CD14-positive monocyte (primary cell): ENCODE measurements at regions not wholly inside any gene's neighbourhood (a gene's known extent, or its start where the extent isn't known, plus 50 kb on each side); places are given as distances from the start of the nearest gene placed in this dataset.

Source experiments
- DNase-seq, 3 donors: peaks; one replicate each; pipeline ENCODE4 v3.0.0-alpha.2; 2011 to 2022
- H2AFZ ChIP-seq: 2 replicates; pipeline ENCODE4 v1.6.0; 2012; ENCODE audit warnings: mild to moderate bottlenecking, low read depth, low read length, inconsistent platforms; ENCODE audit not compliant: insufficient read depth, poor library complexity, severe bottlenecking
- H3K27ac ChIP-seq, 2 donors: 1 replicate in 1 of 2; 2 replicates in 1 of 2; pipeline ENCODE4 v1.5.1; 2012 to 2013; ENCODE audit warnings: low read length in 2 of 2, control low read depth in 1 of 2, inconsistent platforms in 1 of 2, low read depth in 1 of 2, mild to moderate bottlenecking in 1 of 2
- H3K27me3 ChIP-seq, 2 donors: one replicate each; pipeline versions ENCODE4 v1.6.0 to v1.6.1; 2011 to 2013; ENCODE audit warnings: low read length in 2 of 2; ENCODE audit not compliant: control insufficient read depth in 2 of 2, insufficient read depth in 2 of 2
- H3K36me3 ChIP-seq, 2 donors: replicated peaks in 1 of 2; 1 replicate in 1 of 2; 2 replicates in 1 of 2; pipeline versions ENCODE4 v1.5.1 to v1.6.1; 2012 to 2013; ENCODE audit warnings: low read length in 2 of 2, control low read depth in 1 of 2, inconsistent platforms in 1 of 2, mild to moderate bottlenecking in 1 of 2; ENCODE audit not compliant: insufficient read depth in 2 of 2, control insufficient read depth in 1 of 2
- H3K4me1 ChIP-seq, 2 donors: 1 replicate in 1 of 2; 2 replicates in 1 of 2; pipeline versions ENCODE4 v1.5.1 to v1.6.1; 2012 to 2013; ENCODE audit warnings: low read length in 2 of 2, control low read depth in 1 of 2, inconsistent platforms in 1 of 2, mild to moderate bottlenecking in 1 of 2, moderate library complexity in 1 of 2; ENCODE audit not compliant: insufficient read depth in 2 of 2, control insufficient read depth in 1 of 2
- H3K4me2 ChIP-seq: replicated peaks from 2 replicates; pipeline ENCODE3; 2012; ENCODE audit warnings: low read length, moderate library complexity, mild to moderate bottlenecking; ENCODE audit not compliant: poor library complexity, severe bottlenecking; ENCODE audit errors: extremely low read depth
- H3K4me3 ChIP-seq, 3 experiments: fragments of 200-600 bp in 1 of 3; sonication (generic) in 1 of 3; replicated peaks in 1 of 3; 1 replicate in 2 of 3; 2 replicates in 1 of 3; pipeline ENCODE4 v1.5.1; 2011 to 2013; ENCODE audit warnings: low read length in 3 of 3, mild to moderate bottlenecking in 3 of 3, control low read depth in 2 of 3, low read depth in 2 of 3, inconsistent platforms in 1 of 3, moderate library complexity in 1 of 3
- H3K79me2 ChIP-seq: 2 replicates; pipeline ENCODE4 v1.6.0; 2012; ENCODE audit warnings: mild to moderate bottlenecking, control low read depth, inconsistent platforms, low read length, moderate library complexity; ENCODE audit not compliant: insufficient read depth
- H3K9ac ChIP-seq: 2 replicates; pipeline ENCODE4 v1.6.0; 2017; ENCODE audit warnings: low read length, mild to moderate bottlenecking; ENCODE audit not compliant: insufficient read depth, poor library complexity, severe bottlenecking
- H3K9me3 ChIP-seq, 2 donors: replicated peaks in 1 of 2; 1 replicate in 1 of 2; 2 replicates in 1 of 2; pipeline versions ENCODE4 v1.5.1 to v1.6.1; 2012 to 2013; ENCODE audit warnings: low read length in 2 of 2, control low read depth in 1 of 2; ENCODE audit not compliant: control insufficient read depth in 1 of 2, insufficient read depth in 1 of 2
- H4K20me1 ChIP-seq: 2 replicates; pipeline ENCODE4 v1.6.0; 2012; ENCODE audit warnings: mild to moderate bottlenecking, low read length, control low read depth, moderate library complexity; ENCODE audit not compliant: insufficient read depth
- H3K27ac Mint-ChIP-seq, 7 donors: one replicate each; pipeline ENCODE4 v1.8.0; 2020; ENCODE audit warnings: mild to moderate bottlenecking in 7 of 7, mixed read lengths in 7 of 7, moderate library complexity in 6 of 7, inconsistent platforms in 2 of 7
- H3K27me3 Mint-ChIP-seq, 3 donors: one replicate each; pipeline ENCODE4 v1.8.0; 2021 to 2022; ENCODE audit warnings: low read depth in 3 of 3, mild to moderate bottlenecking in 3 of 3, mixed read lengths in 3 of 3, moderate library complexity in 3 of 3, inconsistent platforms in 1 of 3
- H3K36me3 Mint-ChIP-seq, 2 donors: one replicate each; pipeline ENCODE4 v1.8.0; 2020; ENCODE audit warnings: mixed read lengths in 2 of 2, inconsistent platforms in 1 of 2, mild to moderate bottlenecking in 1 of 2
- H3K4me1 Mint-ChIP-seq: one replicate; pipeline ENCODE4 v1.8.0; 2020; ENCODE audit warnings: mild to moderate bottlenecking, mixed read lengths
- H3K4me3 Mint-ChIP-seq, 2 donors: one replicate each; pipeline ENCODE4 v1.8.0; 2020; ENCODE audit warnings: mild to moderate bottlenecking in 2 of 2, mixed read lengths in 2 of 2, moderate library complexity in 1 of 2
- H3K9me3 Mint-ChIP-seq, 7 donors: one replicate each; pipeline ENCODE4 v1.8.0; 2020 to 2022; ENCODE audit warnings: mixed read lengths in 7 of 7, mild to moderate bottlenecking in 6 of 7, moderate library complexity in 6 of 7, inconsistent platforms in 2 of 7
- WGBS: methylation state at CpG from one replicate; pipeline ENCODE4 v1.1.5; 2013; ENCODE audit warnings: missing lambda C conversion rate; ENCODE audit not compliant: insufficient coverage; 5-methylcytosine and 5-hydroxymethylcytosine counted together
- intact Hi-C, 2 donors: fragments of 100-400 bp; cut with micrococcal nuclease; formaldehyde crosslinking; loops; one replicate each; pipeline versions ENCODE4 v1.15.0 to v1.15.1; 2023
- TF ChIP-seq, protein P1 (sequence below): fragments of 200-600 bp; IDR thresholded peaks from one replicate; pipeline ENCODE4 v1.8.0; 2022; ENCODE audit warnings: antibody characterized with exemption, mild to moderate bottlenecking

DNA sequence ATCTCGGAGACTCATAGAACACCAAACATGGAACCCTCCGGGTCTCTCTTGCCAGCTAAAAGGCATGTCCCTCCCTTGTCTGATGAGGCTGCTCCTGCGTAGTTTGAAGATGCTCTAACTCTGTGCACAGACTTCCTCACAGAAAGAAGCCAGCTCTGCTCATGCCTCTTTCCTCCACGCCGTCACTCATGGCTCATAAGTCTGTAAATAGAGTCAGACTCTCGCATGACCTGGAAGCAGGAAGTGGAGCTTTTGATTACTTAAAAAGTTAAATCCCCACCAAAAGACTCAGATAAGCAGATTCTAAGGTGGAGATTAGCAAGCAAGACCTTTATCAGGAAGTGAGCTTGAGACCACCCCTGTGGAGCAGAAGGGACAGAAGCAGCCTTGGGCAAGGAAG, 171.6 kb downstream of the TRIM33 start:
- no peak overlapping the region for H3K4me2 ChIP-seq
- no peaks in the 10 kb centered on the region for H3K36me3 ChIP-seq
- H3K27me3 ChIP-seq = no peaks in the 10 kb centered on the region
- peaks cover 0 to 2% (median 0%) of the 10 kb centered on the region in 7 donors for H3K9me3 Mint-ChIP-seq
- intact Hi-C loops = no loop called here
- H3K4me3 ChIP-seq = no peak overlapping the region
- no peaks in the 10 kb centered on the region for H3K36me3 Mint-ChIP-seq
- H2AFZ ChIP-seq = peak overlapping the region; percentile 21
- H3K79me2 ChIP-seq = no peaks in the 10 kb centered on the region
- H3K9me3 ChIP-seq = no peaks in the 10 kb centered on the region
- H3K27ac ChIP-seq = no peak overlapping the region
- TF ChIP-seq, protein P1, sequence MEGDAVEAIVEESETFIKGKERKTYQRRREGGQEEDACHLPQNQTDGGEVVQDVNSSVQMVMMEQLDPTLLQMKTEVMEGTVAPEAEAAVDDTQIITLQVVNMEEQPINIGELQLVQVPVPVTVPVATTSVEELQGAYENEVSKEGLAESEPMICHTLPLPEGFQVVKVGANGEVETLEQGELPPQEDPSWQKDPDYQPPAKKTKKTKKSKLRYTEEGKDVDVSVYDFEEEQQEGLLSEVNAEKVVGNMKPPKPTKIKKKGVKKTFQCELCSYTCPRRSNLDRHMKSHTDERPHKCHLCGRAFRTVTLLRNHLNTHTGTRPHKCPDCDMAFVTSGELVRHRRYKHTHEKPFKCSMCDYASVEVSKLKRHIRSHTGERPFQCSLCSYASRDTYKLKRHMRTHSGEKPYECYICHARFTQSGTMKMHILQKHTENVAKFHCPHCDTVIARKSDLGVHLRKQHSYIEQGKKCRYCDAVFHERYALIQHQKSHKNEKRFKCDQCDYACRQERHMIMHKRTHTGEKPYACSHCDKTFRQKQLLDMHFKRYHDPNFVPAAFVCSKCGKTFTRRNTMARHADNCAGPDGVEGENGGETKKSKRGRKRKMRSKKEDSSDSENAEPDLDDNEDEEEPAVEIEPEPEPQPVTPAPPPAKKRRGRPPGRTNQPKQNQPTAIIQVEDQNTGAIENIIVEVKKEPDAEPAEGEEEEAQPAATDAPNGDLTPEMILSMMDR = no peak
- peak in 1 of 3 donors; percentile 41 for DNase-seq
- no peak overlapping the region for H3K9ac ChIP-seq
- peaks cover 21 to 27% of the 10 kb centered on the region in 2 donors for H3K4me1 ChIP-seq
- peaks cover 3 to 4% (median 3%) of the 10 kb centered on the region in 3 donors for H3K27me3 Mint-ChIP-seq
- H3K27ac Mint-ChIP-seq = no peak overlapping the region
- no peak overlapping the region for H3K4me3 Mint-ChIP-seq
- H4K20me1 ChIP-seq = no peaks in the 10 kb centered on the region
- 95% methylated on average over 3 of the region's 6 CpGs for WGBS
- peaks cover 49% of the 10 kb centered on the region for H3K4me1 Mint-ChIP-seq

DNA sequence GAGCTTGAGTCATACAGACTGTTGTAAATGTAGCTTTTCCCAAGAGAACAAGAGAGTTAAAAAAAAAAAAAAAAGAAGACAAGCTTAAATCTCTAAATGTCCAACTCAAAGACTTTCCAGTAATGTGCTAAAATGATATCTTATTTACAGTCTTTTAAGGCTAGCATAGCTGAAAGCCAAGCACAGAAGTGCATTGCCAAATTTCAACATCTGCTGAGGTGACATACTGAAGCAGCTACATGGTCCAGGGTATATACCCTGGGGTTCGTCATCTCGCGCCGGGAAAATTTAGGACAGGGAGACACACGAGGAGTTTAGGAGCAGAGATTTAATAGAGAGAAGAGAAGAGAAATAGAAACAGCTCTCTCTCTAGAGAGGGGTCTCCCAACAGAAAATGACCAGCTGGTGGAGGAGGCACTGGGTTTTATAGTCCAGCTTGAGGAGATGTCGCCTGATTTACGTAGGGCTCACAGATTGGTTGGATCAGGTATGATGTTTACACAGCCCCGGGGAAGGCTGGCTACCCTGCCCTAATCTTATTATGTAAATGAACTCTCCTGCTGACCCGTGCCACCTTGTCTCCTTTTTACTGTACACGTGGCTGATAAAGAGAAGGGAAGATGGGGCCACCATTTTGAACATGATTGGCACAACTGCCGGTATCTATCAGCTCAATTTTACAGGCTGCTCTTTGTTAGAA, 172.7 kb downstream of the TRIM33 start:
- no peaks in the 10 kb centered on the region for H4K20me1 ChIP-seq
- Mint-ChIP-seq H3K4me1 (peaks cover 49% of the 10 kb centered on the region), H3K9me3 (peaks cover 0 to 2% (median 0%) of the 10 kb centered on the region in 7 donors), H3K36me3 (no peaks in the 10 kb centered on the region), H3K27me3 (peaks cover 3 to 4% (median 3%) of the 10 kb centered on the region in 3 donors), H3K27ac (no peak overlapping the region), H3K4me3 (no peak overlapping the region)
- 100% methylated on average over 2 of the region's 11 CpGs for WGBS
- TF ChIP-seq, protein P1 = no peak
- no peak overlapping the region for H3K27ac ChIP-seq
- intact Hi-C loops = no loop called here
- peaks cover 0 to under 1% of the 10 kb centered on the region in 2 donors for H3K27me3 ChIP-seq
- H3K79me2 ChIP-seq = no peaks in the 10 kb centered on the region
- H2AFZ ChIP-seq = no peak overlapping the region
- H3K4me2 ChIP-seq = no peak overlapping the region
- no peaks in the 10 kb centered on the region for H3K36me3 ChIP-seq
- no peak overlapping the region for H3K9ac ChIP-seq
- no peaks in the 10 kb centered on the region for H3K9me3 ChIP-seq
- peaks cover 21 to 26% of the 10 kb centered on the region in 2 donors for H3K4me1 ChIP-seq
- DNase-seq = no peak
- H3K4me3 ChIP-seq = no peak overlapping the region
